ENCODE measurements at regions not wholly inside any gene's neighbourhood (a gene's known extent, or its start where the extent isn't known, plus 50 kb on each side); places are given as distances from the start of the nearest gene placed in this dataset.

GRCh38 chr13:32955881-32956594 is 60.2 kb upstream of the KL start:
- DNase-seq (ENCODE audit: low read depth): peak; percentile 3
- TF ChIP-seq CTCF (conservative IDR thresholded peaks at IDR 0.05; ENCODE audit: control insufficient read depth, insufficient read depth, low read depth, low read length): no peak
- no peak overlapping the region for H3K4me3 ChIP-seq (ENCODE audit: control insufficient read depth, low read depth, low read length)

- H3K4me3 ChIP-seq (ENCODE audit: control insufficient read depth, low read depth, low read length): no peak overlapping the region
- DNase-seq (ENCODE audit: low read depth): peak; percentile 34
- TF ChIP-seq CTCF (conservative IDR thresholded peaks at IDR 0.05; ENCODE audit: control insufficient read depth, insufficient read depth, low read depth, low read length): no peak
Measured at GRCh38 chr13:32956595-32956933, 59.7 kb upstream of the KL start.

- TF ChIP-seq CTCF (conservative IDR thresholded peaks at IDR 0.05; ENCODE audit: control insufficient read depth, insufficient read depth, low read depth, low read length): no peak
- no peak for DNase-seq (ENCODE audit: low read depth)
- H3K4me3 ChIP-seq (ENCODE audit: control insufficient read depth, low read depth, low read length): no peak overlapping the region
Measured at GRCh38 chr13:32960626-32961025, 55.6 kb upstream of the KL start.

- DNase-seq (ENCODE audit: low read depth): no peak
- TF ChIP-seq CTCF (conservative IDR thresholded peaks at IDR 0.05; ENCODE audit: control insufficient read depth, insufficient read depth, low read depth, low read length): no peak
- no peak overlapping the region for H3K4me3 ChIP-seq (ENCODE audit: control insufficient read depth, low read depth, low read length)
Measured at GRCh38 chr13:32961724-32962123, 54.5 kb upstream of the KL start.

- no peak for TF ChIP-seq CTCF (conservative IDR thresholded peaks at IDR 0.05; ENCODE audit: control insufficient read depth, insufficient read depth, low read depth, low read length)
- no peak overlapping the region for H3K4me3 ChIP-seq (ENCODE audit: control insufficient read depth, low read depth, low read length)
- DNase-seq (ENCODE audit: low read depth): no peak
Measured at GRCh38 chr13:32962342-32962741, 53.9 kb upstream of the KL start.

- no peak for DNase-seq (ENCODE audit: low read depth)
- no peak overlapping the region for H3K4me3 ChIP-seq (ENCODE audit: control insufficient read depth, low read depth, low read length)
- no peak for TF ChIP-seq CTCF (conservative IDR thresholded peaks at IDR 0.05; ENCODE audit: control insufficient read depth, insufficient read depth, low read depth, low read length)
Measured at GRCh38 chr13:32964987-32965386, 51.2 kb upstream of the KL start.
